ENCODE measurements at regions not wholly inside any gene's neighbourhood (a gene's known extent, or its start where the extent isn't known, plus 50 kb on each side); places are given as distances from the start of the nearest gene placed in this dataset.
A peak's percentile ranks its signal among the peaks of the same experiment; 100 is the strongest.

GRCh38 chr15:89007989-89008388 is 80.3 kb upstream of the ABHD2 start:
- POLR2A ChIA-PET = no interaction called here

GRCh38 chr15:89009080-89009479 is 79.2 kb upstream of the ABHD2 start:
- CTCF ChIA-PET = interaction anchor here (0.7 kb wide), 1 partner anchor 66 kb away, joined by 11 read pairs; no protein-coding TSS in a partner anchor

More at GRCh38 chr15:89007989-89008388, 80.3 kb upstream of the ABHD2 start:
- no peak for DNase-seq (ENCODE audit: low read depth, low spot score)
- no TSS peak for BruUV-seq (replicated peaks)
- CTCF ChIA-PET = no interaction called here
- in situ Hi-C loops (cut with HindIII; ENCODE audit: low pct_unique_long_range_greater_than_20kb, low sequenced_read_pairs) = no loop called here
- no peak for ATAC-seq
- Histone ChIP-seq H3K4me1 (ENCODE audit: control insufficient read depth, insufficient read depth, low read length) (peaks cover 16% of the 10 kb centered on the region), H3K9me3 (ENCODE audit: control insufficient read depth, insufficient read depth, low read depth, low read length) (no peaks in the 10 kb centered on the region), H3K36me3 (ENCODE audit: control insufficient read depth, insufficient read depth, low read length) (no peaks in the 10 kb centered on the region), H3K4me3 (ENCODE audit: low read depth in 2 of 2, low read length in 2 of 2) (no peak overlapping the region), H3K27ac (ENCODE audit: low read length) (peak overlapping the region; percentile 1; the same call in 1 of the 2 replicates), H3K27me3 (ENCODE audit: control insufficient read depth, insufficient read depth, low read length) (no peaks in the 10 kb centered on the region)
- TF ChIP-seq, protein P1, sequence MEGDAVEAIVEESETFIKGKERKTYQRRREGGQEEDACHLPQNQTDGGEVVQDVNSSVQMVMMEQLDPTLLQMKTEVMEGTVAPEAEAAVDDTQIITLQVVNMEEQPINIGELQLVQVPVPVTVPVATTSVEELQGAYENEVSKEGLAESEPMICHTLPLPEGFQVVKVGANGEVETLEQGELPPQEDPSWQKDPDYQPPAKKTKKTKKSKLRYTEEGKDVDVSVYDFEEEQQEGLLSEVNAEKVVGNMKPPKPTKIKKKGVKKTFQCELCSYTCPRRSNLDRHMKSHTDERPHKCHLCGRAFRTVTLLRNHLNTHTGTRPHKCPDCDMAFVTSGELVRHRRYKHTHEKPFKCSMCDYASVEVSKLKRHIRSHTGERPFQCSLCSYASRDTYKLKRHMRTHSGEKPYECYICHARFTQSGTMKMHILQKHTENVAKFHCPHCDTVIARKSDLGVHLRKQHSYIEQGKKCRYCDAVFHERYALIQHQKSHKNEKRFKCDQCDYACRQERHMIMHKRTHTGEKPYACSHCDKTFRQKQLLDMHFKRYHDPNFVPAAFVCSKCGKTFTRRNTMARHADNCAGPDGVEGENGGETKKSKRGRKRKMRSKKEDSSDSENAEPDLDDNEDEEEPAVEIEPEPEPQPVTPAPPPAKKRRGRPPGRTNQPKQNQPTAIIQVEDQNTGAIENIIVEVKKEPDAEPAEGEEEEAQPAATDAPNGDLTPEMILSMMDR (IDR thresholded peaks at IDR 0.05) = no peak
- TF ChIP-seq TCF7L2 (IDR thresholded peaks at IDR 0.05; ENCODE audit: low read depth, low read length) (no peak), SIN3A (IDR thresholded peaks at IDR 0.05; ENCODE audit: borderline replicate concordance, insufficient read depth, low read depth, low read length) (no peak), REST (IDR thresholded peaks at IDR 0.05; ENCODE audit: insufficient read depth in 1 of 2, low read depth in 2 of 2, low read length in 1 of 2) (no peak), POLR2AphosphoS5 (IDR thresholded peaks at IDR 0.05; ENCODE audit: low read depth, low read length) (no peak)
- intact Hi-C loops (cut with micrococcal nuclease; ENCODE audit: unreplicated experiment) = no loop called here

More at GRCh38 chr15:89009080-89009479, 79.2 kb upstream of the ABHD2 start:
- TF ChIP-seq REST (IDR thresholded peaks at IDR 0.05; ENCODE audit: insufficient read depth in 1 of 2, low read depth in 2 of 2, low read length in 1 of 2) (no peak), SIN3A (IDR thresholded peaks at IDR 0.05; ENCODE audit: borderline replicate concordance, insufficient read depth, low read depth, low read length) (no peak), POLR2AphosphoS5 (IDR thresholded peaks at IDR 0.05; ENCODE audit: low read depth, low read length) (no peak), TCF7L2 (IDR thresholded peaks at IDR 0.05; ENCODE audit: low read depth, low read length) (no peak)
- TF ChIP-seq, protein P1 (IDR thresholded peaks at IDR 0.05) = no peak
- ATAC-seq (no peak), DNase-seq (ENCODE audit: low read depth, low spot score) (no peak)
- in situ Hi-C loops (cut with HindIII; ENCODE audit: low pct_unique_long_range_greater_than_20kb, low sequenced_read_pairs) = no loop called here
- peaks cover 3% of the 10 kb centered on the region; the same call in 1 of the 2 replicates for H3K9me3 ChIP-seq (ENCODE audit: control insufficient read depth, insufficient read depth, low read depth, low read length)
- peaks cover 7% of the 10 kb centered on the region for H3K4me1 ChIP-seq (ENCODE audit: control insufficient read depth, insufficient read depth, low read length)
- intact Hi-C loops (cut with micrococcal nuclease; ENCODE audit: unreplicated experiment) = no loop called here
- H3K27me3 ChIP-seq (ENCODE audit: control insufficient read depth, insufficient read depth, low read length) = no peaks in the 10 kb centered on the region
- peak overlapping the region; percentile 3; the same call in 1 of the 2 replicates for H3K27ac ChIP-seq (ENCODE audit: low read length)
- H3K36me3 ChIP-seq (ENCODE audit: control insufficient read depth, insufficient read depth, low read length) = no peaks in the 10 kb centered on the region
- BruUV-seq (replicated peaks) = no TSS peak
- H3K4me3 ChIP-seq (ENCODE audit: low read depth in 2 of 2, low read length in 2 of 2) = no peak overlapping the region
- POLR2A ChIA-PET = no interaction called here

Measured in Panc1 (cell line).